Immature natural killer cell (primary cell): ENCODE measurements at regions not wholly inside any gene's neighbourhood (a gene's known extent, or its start where the extent isn't known, plus 50 kb on each side); places are given as distances from the start of the nearest gene placed in this dataset.
"Not testable (repeated sequence)": the region's sequence is repeated elsewhere in the genome, so short reads cannot be mapped to it uniquely, and the experiment has no call there.

ENCODE experiments used
- DNase-seq, 3 donors: peaks; one replicate each; pipeline ENCODE4 v3.0.0; 2022; ENCODE audit warnings: mixed read lengths in 1 of 3
- H3K27ac Mint-ChIP-seq, 6 donors: one replicate each; pipeline ENCODE4 v1.8.0; 2020; ENCODE audit warnings: mixed read lengths in 6 of 6, mild to moderate bottlenecking in 5 of 6, inconsistent platforms in 4 of 6, moderate library complexity in 3 of 6
- H3K27me3 Mint-ChIP-seq, 3 donors: one replicate each; pipeline ENCODE4 v1.8.0; 2020 to 2021; ENCODE audit warnings: low read depth in 3 of 3, mild to moderate bottlenecking in 3 of 3, mixed read lengths in 3 of 3, moderate library complexity in 3 of 3, inconsistent platforms in 1 of 3
- H3K36me3 Mint-ChIP-seq, 3 donors: one replicate each; pipeline ENCODE4 v1.8.0; 2020; ENCODE audit warnings: mixed read lengths in 3 of 3, inconsistent platforms in 2 of 3, mild to moderate bottlenecking in 2 of 3
- H3K4me1 Mint-ChIP-seq, 2 donors: one replicate each; pipeline ENCODE4 v1.8.0; 2020; ENCODE audit warnings: inconsistent platforms in 2 of 2, mild to moderate bottlenecking in 2 of 2, mixed read lengths in 2 of 2, moderate library complexity in 1 of 2
- H3K4me3 Mint-ChIP-seq, 5 donors: one replicate each; pipeline ENCODE4 v1.8.0; 2020; ENCODE audit warnings: mild to moderate bottlenecking in 5 of 5, mixed read lengths in 5 of 5, inconsistent platforms in 3 of 5, moderate library complexity in 3 of 5
- H3K9me3 Mint-ChIP-seq, 6 donors: one replicate each; pipeline ENCODE4 v1.8.0; 2020; ENCODE audit warnings: mild to moderate bottlenecking in 6 of 6, mixed read lengths in 6 of 6, inconsistent platforms in 4 of 6, moderate library complexity in 3 of 6

DNA sequence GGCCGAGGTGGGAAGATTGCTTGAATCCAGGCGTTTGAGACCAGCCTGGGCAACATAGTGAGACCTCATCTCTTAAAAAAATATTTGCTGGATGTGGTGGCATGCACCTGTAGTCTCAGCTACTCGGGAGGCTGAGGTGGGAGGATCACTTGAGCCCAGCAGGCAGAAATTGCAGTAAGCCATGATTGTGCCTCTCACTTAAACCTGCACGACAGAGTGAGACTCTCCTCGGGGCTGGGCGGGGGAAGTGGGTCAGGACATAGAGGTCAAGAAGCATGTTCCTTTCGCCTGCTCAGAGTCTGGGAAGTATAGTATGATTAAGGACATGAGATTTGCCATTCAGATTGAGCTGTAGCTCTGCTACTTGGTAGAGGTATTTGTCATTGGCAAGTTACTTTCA lies 52.3 kb downstream of the SEPTIN7 start:
- not testable (repeated sequence) for DNase-seq, H3K9me3 Mint-ChIP-seq, H3K36me3 Mint-ChIP-seq, H3K27me3 Mint-ChIP-seq
- H3K4me3 Mint-ChIP-seq = peak overlapping the region in 1 of 5 donors; percentile 26
- peaks cover 78 to 96% of the 10 kb centered on the region in 2 donors for H3K4me1 Mint-ChIP-seq
- peak overlapping the region in 5 of 6 donors; percentile 56 to 78 (median 69) for H3K27ac Mint-ChIP-seq

GRCh38 chr7:35854311-35854710 lies 53.5 kb downstream of the SEPTIN7 start:
- Mint-ChIP-seq H3K9me3 (no peaks in the 10 kb centered on the region), H3K4me1 (peaks cover 74 to 96% of the 10 kb centered on the region in 2 donors), H3K4me3 (no peak overlapping the region), H3K36me3 (peaks cover 0 to 7% (median 0%) of the 10 kb centered on the region in 3 donors), H3K27me3 (peaks cover 0 to 2% (median 0%) of the 10 kb centered on the region in 3 donors), H3K27ac (peak overlapping the region in 1 of 6 donors; percentile 24)
- no peak for DNase-seq

GRCh38 chr7:35856175-35856574 lies 55.3 kb downstream of the SEPTIN7 start:
- Mint-ChIP-seq H3K36me3 (peaks cover 0 to 7% (median 0%) of the 10 kb centered on the region in 3 donors), H3K4me3 (no peak overlapping the region), H3K27ac (peak overlapping the region in 1 of 6 donors; percentile 10), H3K27me3 (peaks cover 0 to 5% (median 2%) of the 10 kb centered on the region in 3 donors), H3K4me1 (peaks cover 76 to 97% of the 10 kb centered on the region in 2 donors), H3K9me3 (no peaks in the 10 kb centered on the region)
- no peak for DNase-seq

GRCh38 chr7:35860664-35861063 lies 59.8 kb downstream of the SEPTIN7 start:
- no peak for DNase-seq
- no peaks in the 10 kb centered on the region for H3K9me3 Mint-ChIP-seq
- H3K27me3 Mint-ChIP-seq = peaks cover 0 to 4% (median 2%) of the 10 kb centered on the region in 3 donors
- peak overlapping the region; percentile 2 to 39 (median 19) for H3K4me3 Mint-ChIP-seq
- H3K27ac Mint-ChIP-seq = peak overlapping the region in 3 of 6 donors; percentile 50 to 64 (median 55)
- peaks cover 0 to 13% (median 4%) of the 10 kb centered on the region in 3 donors for H3K36me3 Mint-ChIP-seq
- peaks cover 63 to 94% of the 10 kb centered on the region in 2 donors for H3K4me1 Mint-ChIP-seq

GRCh38 chr7:35865287-35865686 lies 64.4 kb downstream of the SEPTIN7 start:
- Mint-ChIP-seq H3K9me3 (no peaks in the 10 kb centered on the region), H3K4me3 (no peak overlapping the region), H3K36me3 (peaks cover 0 to 16% (median 4%) of the 10 kb centered on the region in 3 donors), H3K27me3 (peaks cover 2 to 3% (median 2%) of the 10 kb centered on the region in 3 donors), H3K27ac (peak overlapping the region in 3 of 6 donors; percentile 14 to 28 (median 21)), H3K4me1 (peaks cover 51 to 82% of the 10 kb centered on the region in 2 donors)
- no peak for DNase-seq

DNA sequence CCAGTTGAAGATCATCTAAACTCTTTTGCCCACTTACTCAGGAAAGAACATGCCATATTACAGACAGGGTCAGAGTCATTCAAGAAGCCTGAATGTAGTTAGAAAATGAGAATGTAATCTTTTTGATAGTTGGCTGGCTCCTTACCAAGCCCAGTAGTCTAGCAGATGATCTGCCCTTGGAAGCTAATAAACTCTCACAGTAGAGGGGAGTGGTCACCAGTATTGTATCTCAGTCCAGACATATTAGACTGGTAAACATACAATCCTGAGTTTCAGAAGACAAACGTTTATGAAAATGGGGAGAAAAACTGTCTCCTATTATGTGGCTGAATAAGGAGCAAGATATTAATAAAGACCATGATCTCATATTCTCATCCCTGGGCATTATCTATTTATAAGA lies 65.3 kb downstream of the SEPTIN7 start:
- H3K9me3 Mint-ChIP-seq = no peaks in the 10 kb centered on the region
- peaks cover 0 to 2% (median 0%) of the 10 kb centered on the region in 3 donors for H3K27me3 Mint-ChIP-seq
- peak overlapping the region in 4 of 6 donors; percentile 14 to 73 (median 43) for H3K27ac Mint-ChIP-seq
- H3K4me1 Mint-ChIP-seq = peaks cover 47 to 82% of the 10 kb centered on the region in 2 donors
- DNase-seq = no peak
- no peak overlapping the region for H3K4me3 Mint-ChIP-seq
- peaks cover 0 to 16% (median 4%) of the 10 kb centered on the region in 3 donors for H3K36me3 Mint-ChIP-seq

DNA sequence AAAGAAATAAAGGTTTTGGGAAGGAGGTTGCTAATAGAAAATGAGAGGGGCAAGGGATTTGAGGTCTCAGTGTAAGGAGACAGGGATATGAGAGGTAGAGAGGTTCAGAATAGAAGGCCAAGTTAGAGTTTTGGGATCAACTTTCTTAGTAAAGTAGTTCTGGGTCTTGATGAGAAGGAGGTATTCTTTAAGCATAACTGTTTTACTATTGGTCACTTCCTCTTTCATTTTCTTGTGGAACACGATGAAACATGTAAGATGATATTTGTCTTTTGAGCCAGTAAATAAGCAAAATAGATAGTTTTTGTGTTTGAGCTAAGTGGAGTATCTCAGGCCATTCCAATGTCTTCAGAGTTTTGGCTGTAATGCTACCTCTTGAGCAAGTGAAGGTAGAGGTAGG lies 68.3 kb downstream of the SEPTIN7 start:
- not testable (repeated sequence) for H3K9me3 Mint-ChIP-seq, H3K27me3 Mint-ChIP-seq, DNase-seq
- Mint-ChIP-seq H3K4me3 (peak overlapping the region in 1 of 5 donors; percentile 14), H3K4me1 (peaks cover 37 to 80% of the 10 kb centered on the region in 2 donors), H3K36me3 (peaks cover under 1 to 15% (median 2%) of the 10 kb centered on the region in 3 donors), H3K27ac (peak overlapping the region; percentile 3 to 72 (median 38))

DNA sequence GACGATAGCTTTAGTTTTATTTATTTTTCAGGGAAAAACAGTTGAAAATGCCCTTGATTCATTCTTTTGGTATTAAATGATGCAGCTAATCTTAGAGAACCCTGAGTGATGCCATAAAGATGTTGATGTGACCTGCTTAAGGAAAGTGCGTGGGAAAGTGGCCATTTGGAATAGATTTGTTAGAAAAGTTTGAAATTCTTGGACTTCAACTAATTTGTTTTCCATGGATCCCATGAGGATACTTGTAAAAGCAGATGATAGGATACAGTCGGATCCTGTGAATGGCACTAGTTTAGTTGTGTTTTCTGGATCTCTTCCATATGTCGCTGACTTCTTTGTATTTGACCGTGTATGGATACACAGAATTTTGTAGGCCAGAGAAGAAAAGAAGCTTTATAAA lies 69.0 kb downstream of the SEPTIN7 start:
- H3K27ac Mint-ChIP-seq = peak overlapping the region in 4 of 6 donors; percentile 16 to 52 (median 38)
- H3K27me3 Mint-ChIP-seq = peaks cover 0 to 2% (median 0%) of the 10 kb centered on the region in 3 donors
- H3K9me3 Mint-ChIP-seq = no peaks in the 10 kb centered on the region
- H3K4me1 Mint-ChIP-seq = peaks cover 35 to 79% of the 10 kb centered on the region in 2 donors
- DNase-seq = no peak
- no peak overlapping the region for H3K4me3 Mint-ChIP-seq
- peaks cover 5 to 19% (median 5%) of the 10 kb centered on the region in 3 donors for H3K36me3 Mint-ChIP-seq

GRCh38 chr7:35871856-35872255 lies 71.0 kb downstream of the SEPTIN7 start:
- H3K9me3 Mint-ChIP-seq = no peaks in the 10 kb centered on the region
- no peak for DNase-seq
- H3K36me3 Mint-ChIP-seq = peaks cover 5 to 15% (median 10%) of the 10 kb centered on the region in 3 donors
- peak overlapping the region in 3 of 6 donors; percentile 23 to 38 (median 23) for H3K27ac Mint-ChIP-seq
- peaks cover 0 to 2% (median 0%) of the 10 kb centered on the region in 3 donors for H3K27me3 Mint-ChIP-seq
- H3K4me3 Mint-ChIP-seq = no peak overlapping the region
- peaks cover 30 to 71% of the 10 kb centered on the region in 2 donors for H3K4me1 Mint-ChIP-seq

DNA sequence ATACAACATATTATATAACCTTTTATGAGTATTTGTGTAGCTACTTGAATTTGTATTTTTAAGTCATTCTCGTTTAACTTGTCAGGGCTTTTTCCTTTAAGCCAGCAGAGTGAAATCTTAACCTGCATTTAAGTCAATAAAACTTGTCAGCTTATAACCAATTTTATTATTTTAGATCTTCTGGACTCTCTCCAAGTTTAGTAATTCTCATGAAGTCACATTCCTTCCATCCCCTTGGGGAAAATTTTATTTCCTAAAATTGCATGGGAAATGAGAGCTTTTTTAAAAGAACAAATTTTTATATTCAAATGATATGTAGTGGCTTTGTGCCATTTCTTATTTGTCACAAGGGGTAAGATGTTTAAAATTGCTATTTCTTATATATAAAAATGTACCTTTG lies 74.0 kb downstream of the SEPTIN7 start:
- peaks cover 5 to 22% (median 16%) of the 10 kb centered on the region in 3 donors for H3K36me3 Mint-ChIP-seq
- DNase-seq = no peak
- H3K9me3 Mint-ChIP-seq = no peaks in the 10 kb centered on the region
- no peak overlapping the region for H3K27ac Mint-ChIP-seq
- H3K4me1 Mint-ChIP-seq = peaks cover 16 to 78% of the 10 kb centered on the region in 2 donors
- peaks cover 0 to 2% (median 0%) of the 10 kb centered on the region in 3 donors for H3K27me3 Mint-ChIP-seq
- no peak overlapping the region for H3K4me3 Mint-ChIP-seq

GRCh38 chr7:35875292-35875691 lies 74.4 kb downstream of the SEPTIN7 start:
- Mint-ChIP-seq H3K27me3 (peaks cover 0 to 2% (median 0%) of the 10 kb centered on the region in 3 donors), H3K9me3 (no peaks in the 10 kb centered on the region), H3K27ac (peak overlapping the region in 1 of 6 donors; percentile 41), H3K36me3 (peaks cover 7 to 24% (median 16%) of the 10 kb centered on the region in 3 donors), H3K4me3 (no peak overlapping the region), H3K4me1 (peaks cover 11 to 78% of the 10 kb centered on the region in 2 donors)
- DNase-seq = no peak

DNA sequence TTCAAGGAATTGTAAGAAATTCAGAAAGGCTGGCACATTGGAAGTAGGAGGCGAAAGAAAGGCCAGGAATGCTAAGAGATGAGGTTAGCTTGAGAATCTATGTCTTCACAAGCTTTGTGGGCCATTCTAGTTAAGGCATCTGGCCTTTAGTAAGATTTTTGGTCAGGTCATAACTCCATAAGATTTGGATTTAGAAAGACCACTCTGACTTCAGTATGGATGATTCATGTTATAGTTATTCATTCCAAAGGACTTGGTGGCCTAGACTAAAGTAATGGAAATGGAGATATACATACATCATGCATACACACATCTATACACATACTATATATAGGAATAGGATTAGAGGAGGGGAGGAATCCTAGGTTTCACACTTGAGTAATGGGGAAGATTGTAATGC lies 77.5 kb downstream of the SEPTIN7 start:
- H3K27ac Mint-ChIP-seq = peak overlapping the region in 3 of 6 donors; percentile 40 to 76 (median 71)
- H3K27me3 Mint-ChIP-seq = peaks cover 0 to 2% (median 0%) of the 10 kb centered on the region in 3 donors
- H3K4me3 Mint-ChIP-seq = no peak overlapping the region
- no peaks in the 10 kb centered on the region for H3K9me3 Mint-ChIP-seq
- H3K4me1 Mint-ChIP-seq = peaks cover 4 to 59% of the 10 kb centered on the region in 2 donors
- no peak for DNase-seq
- peaks cover 10 to 39% (median 24%) of the 10 kb centered on the region in 3 donors for H3K36me3 Mint-ChIP-seq

- DNase-seq, H3K4me3 Mint-ChIP-seq, H3K27me3 Mint-ChIP-seq, H3K9me3 Mint-ChIP-seq, H3K27ac Mint-ChIP-seq: not testable (repeated sequence)
- H3K4me1 Mint-ChIP-seq = peaks cover 29 to 58% of the 10 kb centered on the region in 2 donors
- peaks cover 12 to 32% (median 32%) of the 10 kb centered on the region in 3 donors for H3K36me3 Mint-ChIP-seq
These were observed 86.6 kb downstream of the SEPTIN7 start for GRCh38 chr7:35887430-35887829.

- no peak for DNase-seq
- peaks cover 0 to 3% (median 3%) of the 10 kb centered on the region in 3 donors for H3K27me3 Mint-ChIP-seq
- peaks cover 9 to 24% (median 22%) of the 10 kb centered on the region in 3 donors for H3K36me3 Mint-ChIP-seq
These were observed 88.1 kb downstream of the SEPTIN7 start for GRCh38 chr7:35889001-35889400.

More at GRCh38 chr7:35889001-35889400, 88.1 kb downstream of the SEPTIN7 start:
- Mint-ChIP-seq H3K9me3 (no peaks in the 10 kb centered on the region), H3K4me1 (peaks cover 29 to 68% of the 10 kb centered on the region in 2 donors), H3K27ac (peak overlapping the region in 4 of 6 donors; percentile 6 to 86 (median 64)), H3K4me3 (no peak overlapping the region)
